IPS-15b (cell line): ENCODE measurements at regions not wholly inside any gene's neighbourhood (a gene's known extent, or its start where the extent isn't known, plus 50 kb on each side); places are given as distances from the start of the nearest gene placed in this dataset.

Experiments
- H3K27me3 ChIP-seq: one replicate; pipeline ENCODE4 v1.6.1; 2013; ENCODE audit warnings: low read length; ENCODE audit not compliant: control insufficient read depth, insufficient read depth
- H3K36me3 ChIP-seq: one replicate; pipeline ENCODE4 v1.6.1; 2013; ENCODE audit warnings: low read length; ENCODE audit not compliant: control insufficient read depth, insufficient read depth
- H3K4me1 ChIP-seq: one replicate; pipeline ENCODE4 v1.6.1; 2013; ENCODE audit warnings: mild to moderate bottlenecking, low read length; ENCODE audit not compliant: control insufficient read depth, insufficient read depth
- H3K4me3 ChIP-seq: one replicate; pipeline ENCODE4 v1.5.1; 2013; ENCODE audit warnings: low read depth, low read length
- H3K9ac ChIP-seq: one replicate; pipeline ENCODE4 v1.6.1; 2013; ENCODE audit warnings: low read depth, mild to moderate bottlenecking, low read length
- H3K9me3 ChIP-seq: one replicate; pipeline ENCODE4 v1.6.1; 2013; ENCODE audit warnings: mild to moderate bottlenecking, low read length; ENCODE audit not compliant: control insufficient read depth, insufficient read depth

- Histone ChIP-seq H3K9ac (no peak overlapping the region), H3K4me1 (no peaks in the 10 kb centered on the region), H3K27me3 (no peaks in the 10 kb centered on the region), H3K4me3 (no peak overlapping the region), H3K36me3 (no peaks in the 10 kb centered on the region), H3K9me3 (no peaks in the 10 kb centered on the region)
These were observed 61.9 kb downstream of the HSPA13 start for GRCh38 chr21:14321042-14321441.

- no peaks in the 10 kb centered on the region for H3K4me1 ChIP-seq
- no peaks in the 10 kb centered on the region for H3K9me3 ChIP-seq
- no peaks in the 10 kb centered on the region for H3K36me3 ChIP-seq
- H3K27me3 ChIP-seq, result no peaks in the 10 kb centered on the region
- H3K9ac ChIP-seq, result no peak overlapping the region
- no peak overlapping the region for H3K4me3 ChIP-seq
These were observed 63.1 kb downstream of the HSPA13 start for GRCh38 chr21:14319805-14320204.

- Histone ChIP-seq H3K27me3 (no peaks in the 10 kb centered on the region), H3K4me3 (no peak overlapping the region), H3K9ac (no peak overlapping the region), H3K9me3 (no peaks in the 10 kb centered on the region), H3K4me1 (no peaks in the 10 kb centered on the region), H3K36me3 (no peaks in the 10 kb centered on the region)
These were observed 64.4 kb downstream of the HSPA13 start for GRCh38 chr21:14318578-14318977.

GRCh38 chr21:14317507-14317906, 65.4 kb downstream of the HSPA13 start:
- H3K27me3 ChIP-seq, result no peaks in the 10 kb centered on the region

GRCh38 chr21:14313300-14313699, 69.6 kb downstream of the HSPA13 start:
- H3K9ac ChIP-seq, result no peak overlapping the region
- no peaks in the 10 kb centered on the region for H3K27me3 ChIP-seq
- peaks cover 2% of the 10 kb centered on the region for H3K4me1 ChIP-seq
- no peaks in the 10 kb centered on the region for H3K36me3 ChIP-seq
- H3K9me3 ChIP-seq, result no peaks in the 10 kb centered on the region
- H3K4me3 ChIP-seq, result no peak overlapping the region

More at GRCh38 chr21:14317507-14317906, 65.4 kb downstream of the HSPA13 start:
- H3K9ac ChIP-seq, result no peak overlapping the region
- H3K4me1 ChIP-seq, result no peaks in the 10 kb centered on the region
- no peak overlapping the region for H3K4me3 ChIP-seq
- no peaks in the 10 kb centered on the region for H3K36me3 ChIP-seq
- H3K9me3 ChIP-seq, result no peaks in the 10 kb centered on the region

GRCh38 chr21:14312871-14313270, 70.1 kb downstream of the HSPA13 start:
- Histone ChIP-seq H3K36me3 (no peaks in the 10 kb centered on the region), H3K4me1 (peaks cover 2% of the 10 kb centered on the region), H3K9ac (no peak overlapping the region)

GRCh38 chr21:14308234-14308633, 74.7 kb downstream of the HSPA13 start:
- H3K27me3 ChIP-seq, result no peaks in the 10 kb centered on the region
- H3K9ac ChIP-seq, result no peak overlapping the region

More at GRCh38 chr21:14312871-14313270, 70.1 kb downstream of the HSPA13 start:
- Histone ChIP-seq H3K27me3 (no peaks in the 10 kb centered on the region), H3K4me3 (no peak overlapping the region), H3K9me3 (no peaks in the 10 kb centered on the region)

GRCh38 chr21:14306126-14306907, 76.6 kb downstream of the HSPA13 start:
- Histone ChIP-seq H3K27me3 (no peaks in the 10 kb centered on the region), H3K4me3 (no peak overlapping the region), H3K4me1 (peaks cover 2% of the 10 kb centered on the region), H3K36me3 (no peaks in the 10 kb centered on the region), H3K9me3 (no peaks in the 10 kb centered on the region), H3K9ac (no peak overlapping the region)

More at GRCh38 chr21:14308234-14308633, 74.7 kb downstream of the HSPA13 start:
- H3K4me1 ChIP-seq, result peaks cover 2% of the 10 kb centered on the region
- H3K4me3 ChIP-seq, result no peak overlapping the region
- no peaks in the 10 kb centered on the region for H3K9me3 ChIP-seq
- H3K36me3 ChIP-seq, result no peaks in the 10 kb centered on the region

- H3K4me3 ChIP-seq, result no peak overlapping the region
- H3K9ac ChIP-seq, result no peak overlapping the region
- H3K27me3 ChIP-seq, result no peaks in the 10 kb centered on the region
- no peaks in the 10 kb centered on the region for H3K36me3 ChIP-seq
- H3K9me3 ChIP-seq, result no peaks in the 10 kb centered on the region
- peaks cover 2% of the 10 kb centered on the region for H3K4me1 ChIP-seq
These were observed 79.0 kb downstream of the HSPA13 start for GRCh38 chr21:14303731-14304488.

GRCh38 chr21:14300074-14300473, 82.9 kb downstream of the HSPA13 start:
- no peak overlapping the region for H3K9ac ChIP-seq
- no peaks in the 10 kb centered on the region for H3K36me3 ChIP-seq
- H3K9me3 ChIP-seq, result no peaks in the 10 kb centered on the region
- no peak overlapping the region for H3K4me3 ChIP-seq
- no peaks in the 10 kb centered on the region for H3K27me3 ChIP-seq
- H3K4me1 ChIP-seq, result no peaks in the 10 kb centered on the region

GRCh38 chr21:14290576-14290975, 74.6 kb downstream of the RBM11 start:
- Histone ChIP-seq H3K27me3 (no peaks in the 10 kb centered on the region), H3K36me3 (no peaks in the 10 kb centered on the region), H3K4me1 (no peaks in the 10 kb centered on the region), H3K9ac (no peak overlapping the region), H3K4me3 (no peak overlapping the region), H3K9me3 (no peaks in the 10 kb centered on the region)

- Histone ChIP-seq H3K27me3 (no peaks in the 10 kb centered on the region), H3K9ac (no peak overlapping the region), H3K36me3 (no peaks in the 10 kb centered on the region), H3K4me3 (no peak overlapping the region), H3K9me3 (no peaks in the 10 kb centered on the region), H3K4me1 (no peaks in the 10 kb centered on the region)
These were observed 73.0 kb downstream of the RBM11 start for GRCh38 chr21:14288922-14289321.
